Daoy (cell line): ENCODE measurements at regions not wholly inside any gene's neighbourhood (a gene's known extent, or its start where the extent isn't known, plus 50 kb on each side); places are given as distances from the start of the nearest gene placed in this dataset.
A peak's percentile ranks its signal among the peaks of the same experiment; 100 is the strongest.

ENCODE experiments used
- DNase-seq: peaks from one replicate; pipeline ENCODE4 v3.0.0-alpha.2; 2015; ENCODE audit warnings: low read depth

GRCh38 chr16:49910541-49911071 is 54.7 kb upstream of the ZNF423 start:
- DNase-seq: no peak

- DNase-seq: no peak
Measured at GRCh38 chr16:49911430-49911829, 55.5 kb upstream of the ZNF423 start.

GRCh38 chr16:49912721-49913120 is 56.8 kb upstream of the ZNF423 start:
- DNase-seq: no peak

- no peak for DNase-seq
Measured at GRCh38 chr16:49913720-49914119, 57.8 kb upstream of the ZNF423 start.

GRCh38 chr16:49914657-49915056 is 58.7 kb upstream of the ZNF423 start:
- DNase-seq: no peak

GRCh38 chr16:49918257-49918656 is 62.3 kb upstream of the ZNF423 start:
- DNase-seq: no peak

GRCh38 chr16:49919327-49919726 is 63.4 kb upstream of the ZNF423 start:
- no peak for DNase-seq

GRCh38 chr16:49920397-49920796 is 64.5 kb upstream of the ZNF423 start:
- DNase-seq: no peak

GRCh38 chr16:49921106-49921505 is 65.2 kb upstream of the ZNF423 start:
- DNase-seq: no peak

- peak; percentile 52 for DNase-seq
Measured at GRCh38 chr16:49921791-49922456, 66.0 kb upstream of the ZNF423 start.

- no peak for DNase-seq
Measured at GRCh38 chr16:49923411-49923810, 67.5 kb upstream of the ZNF423 start.

- DNase-seq: peak; percentile 26
Measured at GRCh38 chr16:49924078-49924477, 68.2 kb upstream of the ZNF423 start.

GRCh38 chr16:49926941-49927340 is 71.0 kb upstream of the ZNF423 start:
- DNase-seq: no peak

GRCh38 chr16:49928176-49929041 is 72.5 kb upstream of the ZNF423 start:
- DNase-seq: no peak

GRCh38 chr16:49929626-49930025 is 73.7 kb upstream of the ZNF423 start:
- no peak for DNase-seq

- DNase-seq: no peak
Measured at GRCh38 chr16:49930841-49931240, 74.9 kb upstream of the ZNF423 start.

GRCh38 chr16:49931266-49931665 is 75.4 kb upstream of the ZNF423 start:
- DNase-seq: no peak

GRCh38 chr16:49931916-49932315 is 76.0 kb upstream of the ZNF423 start:
- no peak for DNase-seq

- no peak for DNase-seq
Measured at GRCh38 chr16:49932434-49932833, 76.5 kb upstream of the ZNF423 start.

- DNase-seq: peak; percentile 24
Measured at GRCh38 chr16:49932946-49933345, 77.0 kb upstream of the ZNF423 start.

- DNase-seq: no peak
Measured at GRCh38 chr16:49936791-49937190, 80.9 kb upstream of the ZNF423 start.

GRCh38 chr16:49937886-49938285 is 82.0 kb upstream of the ZNF423 start:
- no peak for DNase-seq

GRCh38 chr16:49939495-49939894 is 83.6 kb upstream of the ZNF423 start:
- no peak for DNase-seq
